Neural progenitor cell (in vitro differentiated cells): ENCODE measurements at regions not wholly inside any gene's neighbourhood (a gene's known extent, or its start where the extent isn't known, plus 50 kb on each side); places are given as distances from the start of the nearest gene placed in this dataset.

ENCODE experiments used
- DNase-seq: peaks from one replicate; pipeline ENCODE4 v3.0.0-alpha.2; 2016; ENCODE audit warnings: low spot score
- H2AFZ ChIP-seq: fragments of 200-600 bp; sonication (generic); replicated peaks from 2 replicates; pipeline ENCODE4 v1.6.1; 2016; ENCODE audit warnings: antibody characterized with exemption
- H3F3A ChIP-seq: fragments of 200-600 bp; sonication (generic); 2 replicates; pipeline ENCODE4 v1.6.1; 2016; ENCODE audit warnings: antibody characterized with exemption, low read depth
- H3K27ac ChIP-seq: fragments of 200-600 bp; sonication (generic); 2 replicates; pipeline ENCODE4 v1.5.1; 2016; ENCODE audit warnings: mild to moderate bottlenecking
- H3K27me3 ChIP-seq: fragments of 200-600 bp; sonication (generic); 2 replicates; pipeline ENCODE4 v1.6.1; 2016; ENCODE audit warnings: mild to moderate bottlenecking, moderate library complexity
- H3K36me3 ChIP-seq: fragments of 200-600 bp; sonication (generic); 2 replicates; pipeline ENCODE4 v1.5.1; 2016
- H3K4me1 ChIP-seq: fragments of 200-600 bp; sonication (generic); 2 replicates; pipeline ENCODE4 v1.6.1; 2016; ENCODE audit warnings: mixed run types
- H3K4me2 ChIP-seq: fragments of 200-600 bp; sonication (generic); 2 replicates; pipeline ENCODE4 v1.6.1; 2016
- H3K4me3 ChIP-seq: fragments of 200-600 bp; sonication (generic); 2 replicates; pipeline ENCODE4 v1.5.1; 2016
- H3K79me2 ChIP-seq: fragments of 200-600 bp; sonication (generic); 2 replicates; pipeline ENCODE4 v1.6.1; 2016; ENCODE audit warnings: low read depth
- H3K9ac ChIP-seq: fragments of 200-600 bp; sonication (generic); 2 replicates; pipeline ENCODE4 v1.6.1; 2016
- H3K9me3 ChIP-seq: fragments of 200-600 bp; sonication (generic); 2 replicates; pipeline ENCODE4 v1.5.1; 2016; ENCODE audit warnings: low read depth
- H4K20me1 ChIP-seq: fragments of 200-600 bp; sonication (generic); 2 replicates; pipeline ENCODE4 v1.6.1; 2016; ENCODE audit warnings: low read depth
- H3K27ac Mint-ChIP-seq: 3 replicates; pipeline ENCODE4 v1.8.0; 2021; ENCODE audit warnings: mixed read lengths
- H3K27me3 Mint-ChIP-seq: 2 replicates; pipeline ENCODE4 v1.8.0; 2022; ENCODE audit warnings: low read depth, mild to moderate bottlenecking, inconsistent platforms, moderate library complexity, mixed read lengths; ENCODE audit not compliant: insufficient read depth
- H3K36me3 Mint-ChIP-seq: 3 replicates; pipeline ENCODE4 v1.8.0; 2021; ENCODE audit warnings: mixed read lengths
- H3K4me1 Mint-ChIP-seq: 3 replicates; pipeline ENCODE4 v1.8.0; 2021; ENCODE audit warnings: mixed read lengths
- H3K4me3 Mint-ChIP-seq: 3 replicates; pipeline ENCODE4 v1.8.0; 2021; ENCODE audit warnings: mild to moderate bottlenecking, moderate library complexity, mixed read lengths
- H3K9me3 Mint-ChIP-seq: 3 replicates; pipeline ENCODE4 v1.8.0; 2020; ENCODE audit warnings: mixed read lengths
- EZH2 ChIP-seq: fragments of 200-600 bp; sonication (generic); IDR thresholded peaks from 2 replicates; pipeline ENCODE4 v1.6.1; 2017; ENCODE audit warnings: antibody characterized with exemption, mild to moderate bottlenecking, moderate library complexity
- EZH2phosphoT487 ChIP-seq: fragments of 200-600 bp; sonication (generic); IDR thresholded peaks from 2 replicates; pipeline ENCODE4 v1.6.1; 2017; ENCODE audit warnings: antibody characterized with exemption
- TF ChIP-seq, protein P1 (sequence below): fragments of 200-600 bp; sonication (generic); IDR thresholded peaks from 2 replicates; pipeline ENCODE4 v1.5.1; 2017; ENCODE audit warnings: antibody characterized with exemption, mild to moderate bottlenecking

DNA sequence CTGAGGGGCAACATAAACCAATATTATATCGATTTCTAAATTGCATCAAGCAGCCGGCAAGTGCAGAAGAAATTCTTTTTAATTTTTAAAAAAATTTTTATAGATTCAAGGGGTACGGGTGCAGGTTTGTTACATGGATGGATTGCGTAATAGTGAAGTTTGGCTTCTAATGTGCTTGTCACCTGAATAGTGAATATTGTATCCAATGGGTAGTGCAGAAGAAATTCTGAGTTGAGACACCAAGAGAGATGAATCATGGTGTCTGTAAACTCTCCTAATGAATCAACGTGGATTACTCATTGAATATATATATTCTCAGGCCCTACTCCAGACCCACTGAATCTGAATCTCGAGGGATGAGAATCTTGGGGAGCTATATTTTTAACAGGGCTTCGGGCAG lies 253.7 kb upstream of the FOXD3 start:
- H4K20me1 ChIP-seq: no peaks in the 10 kb centered on the region
- H3K27ac ChIP-seq: no peak overlapping the region
- peaks cover 12% of the 10 kb centered on the region for H3K27me3 ChIP-seq
- H3K79me2 ChIP-seq: no peaks in the 10 kb centered on the region
- H3K4me3 ChIP-seq: no peak overlapping the region
- Mint-ChIP-seq H3K9me3 (no peaks in the 10 kb centered on the region), H3K4me1 (no peaks in the 10 kb centered on the region), H3K4me3 (no peak overlapping the region), H3K36me3 (no peaks in the 10 kb centered on the region), H3K27me3 (peaks cover 22% of the 10 kb centered on the region), H3K27ac (no peak overlapping the region)
- no peak overlapping the region for H2AFZ ChIP-seq
- no peaks in the 10 kb centered on the region for H3K4me1 ChIP-seq
- H3K9me3 ChIP-seq: no peaks in the 10 kb centered on the region
- H3K36me3 ChIP-seq: no peaks in the 10 kb centered on the region
- TF ChIP-seq EZH2 (no peak), EZH2phosphoT487 (no peak)
- TF ChIP-seq, protein P1, sequence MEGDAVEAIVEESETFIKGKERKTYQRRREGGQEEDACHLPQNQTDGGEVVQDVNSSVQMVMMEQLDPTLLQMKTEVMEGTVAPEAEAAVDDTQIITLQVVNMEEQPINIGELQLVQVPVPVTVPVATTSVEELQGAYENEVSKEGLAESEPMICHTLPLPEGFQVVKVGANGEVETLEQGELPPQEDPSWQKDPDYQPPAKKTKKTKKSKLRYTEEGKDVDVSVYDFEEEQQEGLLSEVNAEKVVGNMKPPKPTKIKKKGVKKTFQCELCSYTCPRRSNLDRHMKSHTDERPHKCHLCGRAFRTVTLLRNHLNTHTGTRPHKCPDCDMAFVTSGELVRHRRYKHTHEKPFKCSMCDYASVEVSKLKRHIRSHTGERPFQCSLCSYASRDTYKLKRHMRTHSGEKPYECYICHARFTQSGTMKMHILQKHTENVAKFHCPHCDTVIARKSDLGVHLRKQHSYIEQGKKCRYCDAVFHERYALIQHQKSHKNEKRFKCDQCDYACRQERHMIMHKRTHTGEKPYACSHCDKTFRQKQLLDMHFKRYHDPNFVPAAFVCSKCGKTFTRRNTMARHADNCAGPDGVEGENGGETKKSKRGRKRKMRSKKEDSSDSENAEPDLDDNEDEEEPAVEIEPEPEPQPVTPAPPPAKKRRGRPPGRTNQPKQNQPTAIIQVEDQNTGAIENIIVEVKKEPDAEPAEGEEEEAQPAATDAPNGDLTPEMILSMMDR: no peak
- H3F3A ChIP-seq: no peaks in the 10 kb centered on the region
- H3K4me2 ChIP-seq: no peak overlapping the region
- no peak for DNase-seq
- H3K9ac ChIP-seq: no peak overlapping the region

DNA sequence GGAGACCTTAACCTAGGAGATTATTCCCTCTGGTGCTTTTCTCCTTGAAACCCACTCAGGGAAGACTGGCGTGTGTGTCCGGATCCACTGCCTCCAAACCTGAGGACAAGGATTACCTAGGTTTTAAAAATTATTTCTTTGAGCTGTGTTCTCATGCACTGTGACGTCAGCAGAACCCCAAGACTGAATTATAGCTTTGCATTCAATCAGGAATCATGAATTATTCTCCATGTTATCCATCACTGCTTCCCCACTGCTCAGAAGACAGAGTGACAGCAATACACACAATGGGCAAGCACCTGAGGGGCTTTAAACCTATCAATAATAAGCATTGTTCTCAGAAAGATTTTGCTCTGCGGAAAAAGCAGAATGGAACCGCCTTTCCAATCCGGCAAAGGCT lies 253.2 kb upstream of the FOXD3 start:
- Histone ChIP-seq H2AFZ (no peak overlapping the region), H3K4me3 (no peak overlapping the region), H3K36me3 (no peaks in the 10 kb centered on the region), H3K79me2 (no peaks in the 10 kb centered on the region), H3K4me2 (no peak overlapping the region), H3K27me3 (peaks cover 18% of the 10 kb centered on the region), H4K20me1 (no peaks in the 10 kb centered on the region), H3K4me1 (no peaks in the 10 kb centered on the region), H3K9me3 (no peaks in the 10 kb centered on the region), H3K9ac (no peak overlapping the region), H3F3A (no peaks in the 10 kb centered on the region), H3K27ac (no peak overlapping the region)
- no peaks in the 10 kb centered on the region for H3K9me3 Mint-ChIP-seq
- H3K27ac Mint-ChIP-seq: no peak overlapping the region
- no peaks in the 10 kb centered on the region for H3K36me3 Mint-ChIP-seq
- TF ChIP-seq, protein P1: no peak
- TF ChIP-seq EZH2 (no peak), EZH2phosphoT487 (no peak)
- H3K4me3 Mint-ChIP-seq: no peak overlapping the region
- H3K27me3 Mint-ChIP-seq: peaks cover 23% of the 10 kb centered on the region
- DNase-seq: no peak
- H3K4me1 Mint-ChIP-seq: no peaks in the 10 kb centered on the region

DNA sequence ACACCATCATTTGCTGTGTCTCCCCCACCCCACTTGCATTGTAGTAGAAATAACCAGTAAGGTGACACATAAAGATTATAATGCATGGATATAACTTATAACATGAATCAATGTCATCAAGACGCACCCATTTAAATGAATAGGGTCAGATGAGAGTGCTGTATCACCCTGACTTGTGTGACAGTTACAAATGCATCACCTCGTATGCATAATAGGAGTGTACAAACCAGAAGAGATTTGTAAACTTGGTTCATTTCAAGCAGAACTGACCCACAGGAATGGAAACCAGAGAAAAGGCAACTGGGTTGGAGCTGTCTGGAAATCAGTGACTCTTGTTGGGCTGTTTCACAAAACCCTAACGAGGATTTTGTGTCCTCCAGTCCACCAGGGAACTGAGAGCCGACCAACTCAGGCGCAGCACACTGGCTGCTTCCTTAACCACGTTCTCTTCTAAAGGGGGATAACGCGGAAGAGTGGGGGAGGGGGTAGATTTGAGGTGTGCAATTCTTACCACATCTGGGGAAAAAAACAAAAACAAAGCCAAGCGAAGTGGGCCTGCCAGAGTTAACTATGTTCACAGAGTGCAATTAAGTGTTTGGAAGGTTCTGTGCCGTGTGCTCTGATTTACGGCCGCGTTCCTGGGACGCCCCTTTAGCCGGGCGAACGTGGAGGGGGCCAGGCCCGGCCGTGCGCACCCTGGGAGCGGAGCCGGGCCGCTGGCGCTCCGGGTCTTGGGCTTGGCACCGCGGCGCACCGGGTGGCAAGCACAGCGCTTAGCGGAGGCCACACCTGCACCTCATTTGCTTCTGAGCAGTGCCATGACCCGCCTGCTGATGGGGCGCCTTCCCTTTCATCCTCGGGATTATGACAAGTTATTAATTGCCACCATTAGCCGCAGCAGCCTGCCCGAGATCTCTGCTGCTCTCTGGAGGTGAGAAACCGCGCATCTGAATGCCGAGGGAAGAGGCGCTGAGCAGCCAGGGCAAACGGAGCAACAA lies 248.8 kb upstream of the FOXD3 start:
- TF ChIP-seq EZH2 (no peak), EZH2phosphoT487 (no peak)
- TF ChIP-seq, protein P1: peak; percentile 35
- peak overlapping the region; percentile 80 for H3K4me2 ChIP-seq
- peaks cover 7% of the 10 kb centered on the region for H3K9me3 Mint-ChIP-seq
- no peak overlapping the region for H3K27ac Mint-ChIP-seq
- H3K36me3 Mint-ChIP-seq: no peaks in the 10 kb centered on the region
- H2AFZ ChIP-seq: peak overlapping the region; percentile 95
- no peak overlapping the region for H3K27ac ChIP-seq
- no peaks in the 10 kb centered on the region for H3K36me3 ChIP-seq
- peaks cover 41% of the 10 kb centered on the region for H3K27me3 Mint-ChIP-seq
- no peaks in the 10 kb centered on the region for H3K9me3 ChIP-seq
- H3K4me3 ChIP-seq: peak overlapping the region; percentile 51
- peaks cover 39% of the 10 kb centered on the region for H3K27me3 ChIP-seq
- H3F3A ChIP-seq: no peaks in the 10 kb centered on the region
- DNase-seq: peak; percentile 39
- no peak overlapping the region for H3K4me3 Mint-ChIP-seq
- no peaks in the 10 kb centered on the region for H3K4me1 ChIP-seq
- no peak overlapping the region for H3K9ac ChIP-seq
- H4K20me1 ChIP-seq: no peaks in the 10 kb centered on the region
- no peaks in the 10 kb centered on the region for H3K79me2 ChIP-seq
- no peaks in the 10 kb centered on the region for H3K4me1 Mint-ChIP-seq
